Karpas-422 (cell line): ENCODE measurements at regions not wholly inside any gene's neighbourhood (a gene's known extent, or its start where the extent isn't known, plus 50 kb on each side); places are given as distances from the start of the nearest gene placed in this dataset.

Source experiments
- DNase-seq: peaks from one replicate; pipeline ENCODE4 v3.0.0-alpha.2; 2015
- H2AFZ ChIP-seq: fragments of 200-600 bp; sonication (generic); 2 replicates; pipeline ENCODE4 v1.6.1; 2014; ENCODE audit warnings: antibody characterized with exemption, low read length, mixed read lengths
- H3K27ac ChIP-seq: fragments of 200-600 bp; sonication (generic); 2 replicates; pipeline ENCODE4 v1.5.1; 2014; ENCODE audit warnings: mild to moderate bottlenecking, low read length, moderate library complexity
- H3K27me3 ChIP-seq: fragments of 200-600 bp; sonication (generic); 2 replicates; pipeline ENCODE4 v1.6.1; 2014; ENCODE audit warnings: low read length, mixed read lengths
- H3K36me3 ChIP-seq: fragments of 200-600 bp; sonication (generic); 2 replicates; pipeline ENCODE4 v1.6.1; 2014; ENCODE audit warnings: low read length, mixed read lengths; ENCODE audit not compliant: insufficient read depth
- H3K4me1 ChIP-seq: fragments of 200-600 bp; sonication (generic); 2 replicates; pipeline ENCODE4 v1.6.1; 2014; ENCODE audit warnings: mild to moderate bottlenecking, low read length, mixed read lengths
- H3K4me2 ChIP-seq: fragments of 200-600 bp; sonication (generic); 2 replicates; pipeline ENCODE4 v1.6.1; 2014; ENCODE audit warnings: low read length, low read depth, mild to moderate bottlenecking; ENCODE audit not compliant: poor library complexity, severe bottlenecking
- H3K4me3 ChIP-seq: fragments of 200-600 bp; sonication (generic); 2 replicates; pipeline ENCODE4 v1.5.1; 2014; ENCODE audit warnings: mild to moderate bottlenecking, antibody characterized with exemption, low read length, mixed read lengths
- H3K79me2 ChIP-seq: fragments of 200-600 bp; sonication (generic); 2 replicates; pipeline ENCODE4 v1.6.1; 2014; ENCODE audit warnings: mild to moderate bottlenecking, low read length, mixed read lengths
- H3K9ac ChIP-seq: fragments of 200-600 bp; sonication (generic); 2 replicates; pipeline ENCODE4 v1.6.0; 2014; ENCODE audit warnings: low read length
- H3K9me2 ChIP-seq: fragments of 200-600 bp; sonication (generic), shearing (Covaris generic); replicated peaks from 2 replicates; pipeline ENCODE4 v1.6.0; 2014; ENCODE audit warnings: mild to moderate bottlenecking, low read length, moderate library complexity; ENCODE audit not compliant: insufficient read depth
- H3K9me3 ChIP-seq: fragments of 300-700, 200-600 bp; sonication (generic); 2 replicates; pipeline ENCODE4 v1.6.1; 2014; ENCODE audit warnings: low read length, mixed read lengths
- H4K20me1 ChIP-seq: fragments of 200-600 bp; sonication (generic); 2 replicates; pipeline ENCODE4 v1.6.1; 2014; ENCODE audit warnings: mild to moderate bottlenecking, antibody characterized with exemption, low read length, low read depth; ENCODE audit not compliant: insufficient read depth

DNA sequence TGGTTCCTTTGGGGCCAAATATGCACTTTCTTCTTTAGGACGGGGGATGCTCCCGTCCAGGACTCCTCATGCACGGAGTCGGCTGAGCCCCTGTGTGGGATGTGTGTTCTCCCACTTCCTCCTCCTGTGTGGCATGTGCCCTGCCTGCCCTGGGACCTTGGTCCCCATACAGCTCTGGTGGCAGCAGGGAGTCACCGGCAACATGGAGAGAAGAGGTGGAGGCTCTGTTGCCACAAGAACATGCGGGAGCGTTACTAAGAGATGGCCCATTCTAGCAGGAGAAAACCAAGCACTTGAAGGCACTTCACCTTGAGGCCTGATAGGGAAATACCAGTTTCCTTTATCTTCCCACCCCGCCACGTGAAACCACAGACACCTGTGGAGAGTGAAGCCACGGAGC lies 98.0 kb downstream of the DDX1 start:
- DNase-seq, result no peak
- Histone ChIP-seq H3K79me2 (no peaks in the 10 kb centered on the region), H3K9me3 (no peaks in the 10 kb centered on the region), H2AFZ (no peak overlapping the region), H4K20me1 (no peaks in the 10 kb centered on the region), H3K4me3 (no peak overlapping the region), H3K4me1 (no peaks in the 10 kb centered on the region), H3K9ac (no peak overlapping the region), H3K36me3 (no peaks in the 10 kb centered on the region), H3K27me3 (no peaks in the 10 kb centered on the region), H3K9me2 (no peaks in the 10 kb centered on the region), H3K27ac (no peak overlapping the region), H3K4me2 (no peak overlapping the region)

DNA sequence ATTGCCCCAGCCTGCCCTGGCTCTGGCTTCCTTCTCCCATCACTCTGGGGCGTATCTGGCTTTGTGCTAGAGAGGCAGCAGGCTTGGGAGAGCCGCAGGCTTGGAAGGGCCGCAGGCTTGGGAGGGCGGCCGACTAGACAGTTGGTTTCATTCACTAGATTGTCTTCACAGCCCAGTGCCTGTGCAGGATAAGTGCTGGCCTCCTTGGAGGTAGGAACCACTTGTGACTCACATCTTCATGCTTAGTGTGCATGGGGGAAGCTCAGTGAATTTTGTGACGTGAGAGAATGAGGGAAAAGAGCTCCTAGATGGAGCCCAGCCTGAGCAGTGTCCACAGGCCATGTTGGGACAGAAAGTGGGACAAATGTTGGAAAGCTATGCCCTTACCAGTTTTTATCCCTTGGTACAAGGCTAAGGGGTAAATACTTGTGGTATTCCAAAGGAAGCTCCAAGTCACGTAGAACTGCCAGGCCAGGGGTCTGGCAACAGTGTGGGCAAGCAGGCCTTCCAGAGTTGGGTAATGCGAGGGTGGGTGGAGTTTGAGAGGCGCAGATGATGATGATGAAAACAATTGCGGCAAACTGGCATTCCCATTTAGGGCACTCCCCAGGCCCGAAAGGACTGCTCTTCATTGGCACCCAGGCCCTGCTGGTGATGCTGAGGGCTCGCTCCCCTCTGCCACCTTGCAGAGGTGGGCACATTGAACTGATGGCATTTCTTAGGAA lies 100.1 kb downstream of the DDX1 start:
- Histone ChIP-seq H3K9me3 (no peaks in the 10 kb centered on the region), H3K4me1 (no peaks in the 10 kb centered on the region), H3K9ac (no peak overlapping the region), H3K4me2 (no peak overlapping the region), H3K4me3 (no peak overlapping the region), H2AFZ (no peak overlapping the region), H3K27me3 (no peaks in the 10 kb centered on the region), H3K79me2 (no peaks in the 10 kb centered on the region), H3K36me3 (no peaks in the 10 kb centered on the region), H3K27ac (no peak overlapping the region), H4K20me1 (no peaks in the 10 kb centered on the region), H3K9me2 (no peaks in the 10 kb centered on the region)
- no peak for DNase-seq

DNA sequence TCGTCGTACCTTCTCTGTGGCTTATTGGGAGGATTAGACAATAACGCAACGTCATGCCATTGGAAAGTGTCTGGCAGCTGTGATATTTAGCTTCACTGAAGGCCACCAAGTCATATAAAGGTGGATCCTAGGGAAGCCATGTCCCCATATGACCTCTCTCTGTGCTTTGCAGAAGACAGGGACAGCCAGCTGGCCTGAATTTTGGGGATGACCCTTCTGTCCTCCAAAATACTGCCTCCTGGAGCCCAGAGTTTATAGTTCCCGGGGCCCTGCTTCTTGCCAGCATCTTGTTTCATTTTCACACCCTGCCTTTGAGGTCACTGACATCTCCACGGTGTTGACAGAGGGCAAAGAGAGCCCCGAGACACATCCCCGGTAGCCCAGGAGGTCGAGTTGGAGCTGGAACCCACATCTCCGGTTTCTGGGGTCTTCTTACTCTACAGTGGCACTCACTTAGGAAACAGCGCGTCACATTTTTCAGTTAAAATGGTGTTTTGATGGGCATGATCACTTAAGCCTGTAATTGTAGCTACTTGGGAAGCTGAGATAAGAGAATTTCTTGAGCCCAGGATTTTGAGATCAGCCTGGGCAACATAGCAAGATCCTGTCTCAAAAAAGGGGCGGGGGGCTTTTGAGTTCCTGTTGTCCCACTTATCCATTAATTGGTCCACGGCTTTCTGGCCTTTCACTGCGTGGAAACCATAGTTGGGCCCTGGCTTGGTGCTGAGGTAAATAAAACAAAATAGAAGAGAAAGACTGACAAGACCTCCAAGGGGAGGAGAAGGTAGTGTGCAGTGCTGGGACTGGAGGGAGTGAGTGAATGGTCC lies 101.1 kb downstream of the DDX1 start:
- H3K9me3 ChIP-seq, result no peaks in the 10 kb centered on the region
- H3K9ac ChIP-seq, result no peak overlapping the region
- no peaks in the 10 kb centered on the region for H3K27me3 ChIP-seq
- H3K4me1 ChIP-seq, result no peaks in the 10 kb centered on the region
- H2AFZ ChIP-seq, result no peak overlapping the region
- no peaks in the 10 kb centered on the region for H4K20me1 ChIP-seq
- H3K79me2 ChIP-seq, result no peaks in the 10 kb centered on the region
- no peak for DNase-seq
- H3K27ac ChIP-seq, result no peak overlapping the region
- H3K4me2 ChIP-seq, result no peak overlapping the region
- no peak overlapping the region for H3K4me3 ChIP-seq
- no peaks in the 10 kb centered on the region for H3K36me3 ChIP-seq
- H3K9me2 ChIP-seq, result no peaks in the 10 kb centered on the region

DNA sequence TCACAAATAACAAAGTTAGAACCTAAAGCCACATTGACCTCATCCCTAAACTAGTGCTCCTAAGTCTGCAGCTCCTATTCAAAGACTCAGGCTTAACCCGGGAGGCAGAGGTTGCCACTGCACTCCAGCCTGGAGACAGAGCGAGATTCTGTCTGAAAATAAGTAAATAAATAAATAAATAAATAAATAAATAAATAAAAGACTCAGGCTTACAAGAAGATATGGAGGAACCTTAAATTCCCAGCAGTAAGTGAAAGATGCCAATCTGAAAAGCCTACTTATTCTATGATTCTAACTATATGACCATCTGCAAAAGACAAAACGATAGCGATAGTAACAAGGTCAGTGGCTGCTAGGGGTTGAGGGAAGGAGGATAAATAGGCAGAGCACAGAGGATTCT lies 101.7 kb downstream of the DDX1 start:
- Histone ChIP-seq H2AFZ (no peak overlapping the region), H3K9me3 (no peaks in the 10 kb centered on the region), H3K79me2 (no peaks in the 10 kb centered on the region), H3K9ac (no peak overlapping the region), H3K27me3 (no peaks in the 10 kb centered on the region), H3K27ac (no peak overlapping the region), H3K4me2 (no peak overlapping the region), H3K4me3 (no peak overlapping the region), H3K4me1 (no peaks in the 10 kb centered on the region), H4K20me1 (no peaks in the 10 kb centered on the region), H3K36me3 (no peaks in the 10 kb centered on the region), H3K9me2 (no peaks in the 10 kb centered on the region)
- DNase-seq, result no peak

DNA sequence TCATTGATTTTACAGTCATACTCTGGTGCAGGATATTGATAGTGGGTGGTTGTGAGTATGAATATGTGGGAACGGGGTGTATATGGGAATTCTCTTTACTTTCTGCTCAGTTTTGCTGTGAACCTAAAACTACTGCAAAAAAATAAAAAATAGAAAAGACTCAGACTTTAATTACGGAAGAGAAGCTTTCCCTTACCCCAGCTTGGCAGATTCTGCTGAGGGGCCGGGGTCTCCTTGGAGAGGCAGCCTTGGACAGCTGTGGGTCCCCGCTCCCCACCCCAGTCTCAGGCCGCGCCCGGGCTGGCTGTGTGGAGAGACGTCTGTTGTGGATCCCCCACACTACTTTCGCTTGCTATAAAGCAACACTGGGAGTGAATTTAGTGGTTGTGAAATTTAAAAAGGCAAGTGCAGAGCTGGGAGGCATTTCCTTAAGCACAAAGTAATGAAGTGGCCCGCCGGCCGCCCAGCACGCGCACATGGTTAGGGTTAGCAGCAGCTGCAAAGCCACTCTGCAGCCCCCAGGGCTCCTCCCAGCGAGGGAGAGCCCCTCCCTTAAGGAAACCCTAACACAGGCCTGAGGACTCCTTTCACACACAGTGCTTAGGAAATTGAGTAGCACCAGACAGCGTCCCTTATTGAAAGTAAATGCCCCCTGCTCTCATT lies 102.4 kb downstream of the DDX1 start:
- Histone ChIP-seq H4K20me1 (no peaks in the 10 kb centered on the region), H3K4me3 (no peak overlapping the region), H3K27me3 (no peaks in the 10 kb centered on the region), H3K36me3 (no peaks in the 10 kb centered on the region), H3K9me3 (no peaks in the 10 kb centered on the region), H3K9me2 (no peaks in the 10 kb centered on the region), H3K9ac (no peak overlapping the region), H2AFZ (no peak overlapping the region), H3K27ac (no peak overlapping the region), H3K79me2 (no peaks in the 10 kb centered on the region), H3K4me2 (no peak overlapping the region), H3K4me1 (no peaks in the 10 kb centered on the region)
- no peak for DNase-seq

DNA sequence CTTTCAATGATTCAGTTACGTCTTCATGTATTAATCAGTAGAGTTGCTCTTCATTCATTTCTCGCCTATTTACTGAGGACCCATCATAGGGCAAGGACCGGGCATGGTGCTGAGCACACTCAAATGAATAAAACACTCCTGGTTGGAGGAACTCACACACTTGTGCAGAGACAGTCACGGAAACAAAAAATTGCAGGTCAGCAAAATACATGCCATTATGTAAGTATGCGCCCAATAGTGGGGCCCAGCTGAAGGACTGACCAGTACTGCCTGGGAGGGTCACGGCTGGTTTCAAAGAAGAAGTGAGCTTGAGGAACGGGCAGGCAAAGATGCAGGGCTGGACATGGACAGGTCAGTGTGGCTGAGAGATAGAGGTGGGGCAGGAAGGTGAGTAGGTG lies 102.9 kb downstream of the DDX1 start:
- no peak overlapping the region for H3K4me3 ChIP-seq
- H3K36me3 ChIP-seq, result no peaks in the 10 kb centered on the region
- H3K9me2 ChIP-seq, result no peaks in the 10 kb centered on the region
- no peaks in the 10 kb centered on the region for H3K79me2 ChIP-seq
- no peaks in the 10 kb centered on the region for H3K9me3 ChIP-seq
- no peaks in the 10 kb centered on the region for H3K4me1 ChIP-seq
- no peaks in the 10 kb centered on the region for H3K27me3 ChIP-seq
- H3K27ac ChIP-seq, result no peak overlapping the region
- no peaks in the 10 kb centered on the region for H4K20me1 ChIP-seq
- H3K9ac ChIP-seq, result no peak overlapping the region
- no peak overlapping the region for H3K4me2 ChIP-seq
- no peak for DNase-seq
- H2AFZ ChIP-seq, result no peak overlapping the region

DNA sequence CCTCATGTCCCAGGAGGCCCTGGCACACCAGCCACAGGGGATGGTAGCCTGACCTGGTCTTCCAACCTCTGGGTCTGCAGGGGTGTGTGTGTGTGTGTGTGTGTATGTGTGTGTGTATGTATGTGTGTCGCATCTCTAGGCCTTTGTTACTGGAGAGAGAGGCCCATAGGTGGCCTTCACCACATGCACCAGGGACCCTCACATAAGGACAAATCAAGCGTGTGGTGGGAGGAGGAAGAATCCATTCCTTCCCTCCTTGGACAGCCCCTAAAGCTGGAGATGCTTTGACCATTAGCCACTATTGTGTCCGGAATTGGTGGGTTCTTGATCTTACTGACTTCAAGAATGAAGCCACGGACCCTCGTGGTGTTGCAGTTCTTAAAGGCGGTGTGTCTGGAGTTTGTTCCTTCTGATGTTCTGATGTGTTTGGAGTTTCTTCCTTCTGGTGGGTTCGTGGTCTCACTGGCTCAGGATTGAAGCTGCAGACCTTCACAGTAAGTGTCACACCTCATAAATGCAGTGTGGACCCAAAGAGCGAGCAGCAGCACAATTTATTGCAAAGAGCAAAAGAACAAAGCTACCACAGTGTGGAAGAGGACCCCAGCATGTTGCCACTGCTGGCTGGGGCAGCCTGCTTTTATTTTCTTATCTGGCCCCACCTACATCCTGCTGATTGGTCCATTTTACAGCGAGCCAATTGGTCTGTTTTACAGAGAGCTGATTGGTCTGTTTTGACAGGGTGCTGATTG lies 104.1 kb downstream of the DDX1 start:
- H3K4me3 ChIP-seq, result no peak overlapping the region
- H3K27ac ChIP-seq, result no peak overlapping the region
- H3K36me3 ChIP-seq, result no peaks in the 10 kb centered on the region
- H3K27me3 ChIP-seq, result no peaks in the 10 kb centered on the region
- no peaks in the 10 kb centered on the region for H3K79me2 ChIP-seq
- no peaks in the 10 kb centered on the region for H4K20me1 ChIP-seq
- DNase-seq, result no peak
- H3K9me3 ChIP-seq, result no peaks in the 10 kb centered on the region
- no peak overlapping the region for H2AFZ ChIP-seq
- no peaks in the 10 kb centered on the region for H3K4me1 ChIP-seq
- H3K9ac ChIP-seq, result no peak overlapping the region
- H3K9me2 ChIP-seq, result no peaks in the 10 kb centered on the region
- H3K4me2 ChIP-seq, result no peak overlapping the region
